GM19395 (cell line): ENCODE measurements at regions not wholly inside any gene's neighbourhood (a gene's known extent, or its start where the extent isn't known, plus 50 kb on each side); places are given as distances from the start of the nearest gene placed in this dataset.

Source experiments
- ATAC-seq: cut with Tn5 transposase; IDR thresholded peaks from one replicate; pipeline ENCODE4 v1.9.1; 2021; ENCODE audit warnings: mild to moderate bottlenecking, moderate library complexity; ENCODE audit not compliant: unreplicated experiment

GRCh38 chr17:34182036-34182803 lies 72.9 kb upstream of the CCL2 start:
- ATAC-seq: no peak

DNA sequence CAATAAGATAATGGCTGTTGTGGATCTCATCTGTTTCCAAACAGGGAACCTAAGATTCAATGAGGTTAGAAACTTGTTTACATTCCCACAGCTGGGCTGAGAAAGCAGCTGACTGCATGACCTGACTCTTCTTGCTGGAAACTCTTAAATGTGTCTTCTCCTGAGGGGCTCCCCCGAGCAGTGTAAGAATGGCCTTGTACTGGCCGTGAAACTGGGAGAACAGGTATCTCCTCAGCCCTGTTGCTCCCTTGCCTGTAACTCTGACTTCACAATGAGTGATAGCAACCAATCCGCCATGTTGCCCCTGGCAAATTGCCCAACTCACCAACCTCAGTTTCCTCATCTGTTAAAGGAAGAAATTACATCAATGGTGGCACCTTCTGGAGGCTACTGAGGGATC lies 59.1 kb upstream of the CCL2 start:
- no peak for ATAC-seq

- no peak for ATAC-seq
Observed at GRCh38 chr17:34198519-34198918, 56.6 kb upstream of the CCL2 start.

DNA sequence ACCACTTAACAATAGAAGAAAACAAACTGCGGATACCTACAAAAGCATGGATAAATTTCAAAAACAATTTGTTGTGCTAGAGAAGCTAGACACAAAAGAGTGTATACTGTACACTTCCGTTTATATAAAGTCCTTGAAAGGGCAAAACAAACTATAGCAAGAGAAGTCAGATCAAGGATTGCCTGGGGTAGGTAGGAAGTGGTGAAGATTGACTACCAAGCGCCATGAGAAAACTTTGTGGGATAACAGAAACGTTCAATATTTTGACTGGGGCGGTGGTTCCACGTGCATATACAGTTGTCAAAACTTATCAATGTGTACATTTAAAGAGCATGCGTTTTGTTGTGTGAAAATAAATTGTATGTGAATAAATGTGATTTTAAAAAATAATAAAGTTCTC lies 55.6 kb upstream of the CCL2 start:
- ATAC-seq: no peak

- peak; percentile 56 for ATAC-seq
Observed at GRCh38 chr17:34199932-34200534, 55.1 kb upstream of the CCL2 start.

- ATAC-seq: no peak
Observed at GRCh38 chr17:34201225-34201624, 53.9 kb upstream of the CCL2 start.

DNA sequence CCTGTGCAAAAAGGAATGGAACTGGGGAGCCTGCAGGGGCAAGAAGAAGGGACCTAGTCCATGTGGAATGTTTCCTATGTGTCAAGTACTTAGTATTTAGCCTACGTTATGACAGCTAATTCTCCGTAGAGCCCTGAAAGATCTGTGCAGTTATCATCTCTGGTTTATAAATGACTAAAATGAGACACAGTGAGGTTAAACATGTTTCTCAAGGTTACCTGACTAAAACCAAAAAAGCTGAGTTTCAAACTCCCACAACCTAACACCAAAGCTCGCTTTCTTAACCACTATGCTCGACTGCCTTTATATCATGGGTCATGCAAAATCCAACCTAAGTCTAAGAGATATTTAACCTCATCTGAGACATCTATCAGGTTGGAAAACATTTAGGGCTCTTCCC lies 53.3 kb upstream of the CCL2 start:
- ATAC-seq: no peak

DNA sequence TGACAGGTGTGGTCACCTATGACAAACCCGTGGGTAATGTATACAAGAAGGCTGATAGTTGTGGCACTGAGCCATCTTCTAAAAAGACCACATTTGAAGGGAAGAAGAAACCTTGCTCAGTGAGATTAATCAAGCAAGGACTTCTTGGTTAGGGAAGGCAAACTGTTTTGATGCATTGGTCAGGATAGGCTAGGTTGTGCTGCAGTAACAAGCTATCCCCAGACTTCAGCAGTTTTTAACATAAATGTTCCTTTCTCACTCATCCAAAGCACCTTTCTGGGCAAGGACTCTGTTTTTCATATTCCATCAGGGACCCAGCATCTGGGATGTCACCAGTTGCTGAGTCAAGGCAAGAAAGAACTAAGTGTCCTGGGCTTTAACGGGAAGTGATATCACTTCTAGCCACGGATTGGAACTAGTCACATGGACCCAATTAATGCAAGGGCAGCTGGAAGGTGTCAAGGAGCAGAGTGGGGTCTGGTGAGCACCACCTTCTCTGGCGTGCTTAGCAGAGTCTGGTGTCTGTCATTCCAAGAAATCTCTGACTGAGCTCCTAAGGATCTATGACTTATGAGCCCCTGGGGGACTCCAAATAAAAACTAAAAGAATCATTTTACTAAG lies 52.0 kb upstream of the CCL2 start:
- no peak for ATAC-seq

DNA sequence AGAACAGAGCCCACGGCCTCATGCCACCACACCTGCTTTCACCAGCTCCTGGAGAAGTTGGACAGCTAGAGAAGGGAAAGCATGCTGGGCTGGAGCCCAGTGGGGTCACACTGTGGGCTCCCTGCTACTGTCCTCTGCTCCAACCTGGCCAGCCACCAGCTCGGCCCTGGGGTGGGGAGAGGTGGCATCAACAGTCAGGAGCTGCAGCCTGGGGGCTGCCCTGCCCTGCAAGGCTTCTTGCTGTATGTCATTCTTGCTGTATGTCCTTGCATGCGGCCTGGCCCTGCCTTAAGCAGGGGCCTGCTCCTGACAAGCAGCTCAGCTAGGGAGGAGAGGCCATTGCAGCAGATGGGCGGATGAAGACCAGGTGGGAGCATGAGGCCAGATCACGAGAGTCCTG lies 50.7 kb upstream of the CCL2 start:
- no peak for ATAC-seq
